ENCODE measurements at regions not wholly inside any gene's neighbourhood (a gene's known extent, or its start where the extent isn't known, plus 50 kb on each side); places are given as distances from the start of the nearest gene placed in this dataset.

GRCh38 chr6:167453082-167453446, 128.2 kb downstream of the TTLL2 start:
- no peak for DNase-seq (ENCODE audit: low read depth, low spot score)

GRCh38 chr6:167454003-167454402, 129.1 kb downstream of the TTLL2 start:
- no peak for TF ChIP-seq CTCF (IDR thresholded peaks at IDR 0.05; ENCODE audit: insufficient read depth, low read length, missing control alignments)
- no peak overlapping the region for H3K4me3 ChIP-seq (ENCODE audit: low read depth, low read length)
- POLR2A ChIA-PET = no interaction called here
- no peak for DNase-seq (ENCODE audit: low read depth, low spot score)
- CTCF ChIA-PET = no interaction called here

More at GRCh38 chr6:167453082-167453446, 128.2 kb downstream of the TTLL2 start:
- H3K4me3 ChIP-seq (ENCODE audit: low read depth, low read length) = no peak overlapping the region
- CTCF ChIA-PET = no interaction called here
- POLR2A ChIA-PET = no interaction called here
- TF ChIP-seq CTCF (IDR thresholded peaks at IDR 0.05; ENCODE audit: insufficient read depth, low read length, missing control alignments) = no peak

GRCh38 chr6:167455371-167455770, 130.5 kb downstream of the TTLL2 start:
- DNase-seq (ENCODE audit: low read depth, low spot score) = no peak
- TF ChIP-seq CTCF (IDR thresholded peaks at IDR 0.05; ENCODE audit: insufficient read depth, low read length, missing control alignments) = no peak
- ChIA-PET CTCF (no interaction called here), POLR2A (no interaction called here)
- no peak overlapping the region for H3K4me3 ChIP-seq (ENCODE audit: low read depth, low read length)

- ChIA-PET CTCF (no interaction called here), POLR2A (no interaction called here)
- DNase-seq (ENCODE audit: low read depth, low spot score) = no peak
- TF ChIP-seq CTCF (IDR thresholded peaks at IDR 0.05; ENCODE audit: insufficient read depth, low read length, missing control alignments) = no peak
- no peak overlapping the region for H3K4me3 ChIP-seq (ENCODE audit: low read depth, low read length)
Observed at GRCh38 chr6:167462514-167463312, 137.8 kb downstream of the TTLL2 start.

GRCh38 chr6:167464177-167464576, 139.3 kb downstream of the TTLL2 start:
- ChIA-PET POLR2A (no interaction called here), CTCF (no interaction called here)
- DNase-seq (ENCODE audit: low read depth, low spot score) = no peak
- no peak for TF ChIP-seq CTCF (IDR thresholded peaks at IDR 0.05; ENCODE audit: insufficient read depth, low read length, missing control alignments)
- H3K4me3 ChIP-seq (ENCODE audit: low read depth, low read length) = no peak overlapping the region

- no peak overlapping the region for H3K4me3 ChIP-seq (ENCODE audit: low read depth, low read length)
- DNase-seq (ENCODE audit: low read depth, low spot score) = no peak
- no peak for TF ChIP-seq CTCF (IDR thresholded peaks at IDR 0.05; ENCODE audit: insufficient read depth, low read length, missing control alignments)
- ChIA-PET CTCF (no interaction called here), POLR2A (no interaction called here)
Observed at GRCh38 chr6:167465482-167465881, 140.6 kb downstream of the TTLL2 start.

Measured in AG04449 (cell line).